ENCODE measurements at regions not wholly inside any gene's neighbourhood (a gene's known extent, or its start where the extent isn't known, plus 50 kb on each side); places are given as distances from the start of the nearest gene placed in this dataset.

DNA sequence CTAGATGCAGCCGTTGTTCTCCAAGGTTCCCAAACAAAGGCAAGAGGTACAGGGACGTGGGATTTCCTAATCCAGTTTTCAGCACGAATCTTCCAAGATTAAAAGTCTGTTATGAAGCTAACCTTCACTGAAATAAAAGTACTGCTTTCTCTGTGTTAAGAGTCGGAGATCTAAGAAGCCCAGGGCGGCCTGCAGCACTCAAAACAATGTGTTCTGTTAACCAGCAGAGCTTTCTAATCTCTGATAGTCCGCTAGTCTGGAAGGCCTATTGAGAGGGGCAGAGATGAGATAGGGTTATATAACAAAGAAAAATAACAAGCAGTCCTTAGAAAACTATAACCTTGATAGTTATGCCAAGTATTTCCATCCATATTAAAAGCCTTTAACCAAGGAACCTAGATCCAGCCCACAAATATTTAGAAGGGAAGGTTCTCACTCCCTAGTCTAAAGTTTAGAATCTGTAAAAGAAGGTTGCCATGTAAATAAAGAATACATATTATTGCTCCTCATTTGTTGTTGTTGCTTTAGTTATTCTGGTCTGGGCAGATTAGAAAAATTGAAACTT, 106.3 kb upstream of the SVIL start:
- H3K4me2 ChIP-seq (ENCODE audit: insufficient read depth, low read length) = no peak overlapping the region
- in situ Hi-C loops (cut with MboI) = no loop called here
- no peaks in the 10 kb centered on the region for H3K9me1 ChIP-seq (ENCODE audit: control insufficient read depth, insufficient read depth, low read length)
- no peaks in the 10 kb centered on the region for H3K79me2 ChIP-seq (ENCODE audit: control insufficient read depth, insufficient read depth, low read length)
- H4K20me1 ChIP-seq (replicated peaks; ENCODE audit: control insufficient read depth, insufficient read depth, low read length) = no peaks in the 10 kb centered on the region
- FAIRE-seq (no peak), ATAC-seq (no peak), DNase-seq (ENCODE audit: extremely low read depth in 1 of 4, low spot score in 3 of 4) (no peak)
- ChIA-PET CTCF (ENCODE audit: low intra/inter-chr PET ratio) (no interaction called here), POLR2A (no interaction called here)
- H2AFZ ChIP-seq (ENCODE audit: low read depth, low read length) = no peak overlapping the region
- peaks cover 0 to 4% of the 10 kb centered on the region in 2 experiments; a peak in 1 of 5 replicates for H3K4me1 ChIP-seq (replicated peaks in 1 of 2; ENCODE audit: control insufficient read depth in 2 of 2, insufficient read depth in 2 of 2, low read length in 2 of 2)
- no peak overlapping the region for H3K9ac ChIP-seq (ENCODE audit: insufficient read depth in 1 of 2, low read depth in 2 of 2, low read length in 2 of 2)
- no peak overlapping the region for H3K4me3 ChIP-seq
- no peak overlapping the region for H3K27ac ChIP-seq (ENCODE audit: extremely low read depth, low read depth, low read length)
- H3K27me3 ChIP-seq (ENCODE audit: control insufficient read depth in 2 of 2, insufficient read depth in 2 of 2, low read length in 2 of 2) = peaks cover 0 to 9% of the 10 kb centered on the region in 2 experiments; a peak in 2 of 5 replicates
- no peaks in the 10 kb centered on the region for H3K36me3 ChIP-seq (ENCODE audit: control insufficient read depth, insufficient read depth, low read length)
- intact Hi-C loops (cut with micrococcal nuclease) = no loop called here
- under 1% methylated on average over 6 of the region's 6 CpGs for WGBS (ENCODE audit: insufficient coverage, low coverage, missing lambda C conversion rate)
- H3K9me3 ChIP-seq (replicated peaks; ENCODE audit: control insufficient read depth, insufficient read depth, low read depth, low read length) = no peaks in the 10 kb centered on the region
- TF ChIP-seq PPARD (CRISPR knock-in tag; IDR thresholded peaks at IDR 0.05) (no peak), ZNF121 (CRISPR knock-in tag; conservative IDR thresholded peaks at IDR 0.05) (no peak), EGR1 (conservative IDR thresholded peaks at IDR 0.05) (no peak), MTA1 (IDR thresholded peaks at IDR 0.05; ENCODE audit: borderline replicate concordance) (no peak), LARP7 (IDR thresholded peaks at IDR 0.05) (no peak), ZNF124 (CRISPR knock-in tag; IDR thresholded peaks at IDR 0.05) (no peak), BHLHE40 (IDR thresholded peaks at IDR 0.05; ENCODE audit: low read length) (no peak), THRAP3 (IDR thresholded peaks at IDR 0.05; ENCODE audit: borderline replicate concordance) (no peak), KLF1 (tag; IDR thresholded peaks at IDR 0.05) (no peak), NFIX (CRISPR knock-in tag; IDR thresholded peaks at IDR 0.05; ENCODE audit: low read depth) (no peak), MEF2A (IDR thresholded peaks at IDR 0.05; ENCODE audit: control insufficient read depth, low read depth, low read length) (no peak), ZNF699 (CRISPR knock-in tag; IDR thresholded peaks at IDR 0.05; ENCODE audit: insufficient replicate concordance) (no peak), HNRNPL (IDR thresholded peaks at IDR 0.05; ENCODE audit: low read depth, low read length) (no peak), PHB (CRISPR knock-in tag; IDR thresholded peaks at IDR 0.05) (no peak)
- TF ChIP-seq, protein P1, sequence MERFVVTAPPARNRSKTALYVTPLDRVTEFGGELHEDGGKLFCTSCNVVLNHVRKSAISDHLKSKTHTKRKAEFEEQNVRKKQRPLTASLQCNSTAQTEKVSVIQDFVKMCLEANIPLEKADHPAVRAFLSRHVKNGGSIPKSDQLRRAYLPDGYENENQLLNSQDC (CRISPR knock-in tag; IDR thresholded peaks at IDR 0.05) = no peak
- no TSS peak for BruUV-seq (replicated peaks)

Measured in K562 (cell line).